Adrenal gland (tissue), 9 donors: ENCODE measurements at regions not wholly inside any gene's neighbourhood (a gene's known extent, or its start where the extent isn't known, plus 50 kb on each side); places are given as distances from the start of the nearest gene placed in this dataset.

Source experiments
- DNase-seq, 7 donors: peaks; one replicate each; pipeline ENCODE4 v3.0.0-alpha.2; 2019 to 2020
- H3K27ac ChIP-seq, 5 donors: fragments of 200-600 bp; sonication (generic) in 4 of 5; 1 replicate in 3 of 5; 2 replicates in 2 of 5; pipeline versions ENCODE4 v1.5.1 to v1.8.0; 2016 to 2020; ENCODE audit warnings: mild to moderate bottlenecking in 1 of 5
- H3K27me3 ChIP-seq: fragments of 200-600 bp; 2 replicates; pipeline ENCODE4 v1.8.0; 2021
- H3K36me3 ChIP-seq, 2 donors: fragments of 200-600 bp; replicated peaks in 1 of 2; 1 replicate in 1 of 2; 2 replicates in 1 of 2; pipeline versions ENCODE4 v1.5.1 to v1.8.0; 2018 to 2022
- H3K4me1 ChIP-seq, 2 donors: fragments of 200-600 bp; replicated peaks in 1 of 2; 1 replicate in 1 of 2; 2 replicates in 1 of 2; pipeline versions ENCODE4 v1.5.1 to v1.8.0; 2018 to 2021
- H3K4me3 ChIP-seq, 4 donors: fragments of 200-600 bp; sonication (generic) in 3 of 4; one replicate each; pipeline ENCODE4 v1.5.1; 2016 to 2018
- H3K9me3 ChIP-seq, 3 donors: fragments of 200-600 bp; sonication (generic) in 1 of 3; replicated peaks in 1 of 3; 1 replicate in 2 of 3; 2 replicates in 1 of 3; pipeline versions ENCODE4 v1.5.1 to v1.8.0; 2016 to 2021
- POLR2A ChIP-seq, 2 donors: fragments of 450-650 bp; IDR thresholded peaks; one replicate each; pipeline ENCODE4 v1.6.1; 2017; ENCODE audit warnings: antibody characterized with exemption in 2 of 2, mild to moderate bottlenecking in 2 of 2, moderate library complexity in 1 of 2
- WGBS, 4 donors: extraction: QIAGEN DNeasy Blood & Tissue Kit in 2 of 4; methylation state at CpG; one replicate each; pipeline versions ENCODE4 v1.1.5 to v1.1.7; 2013 to 2017; 5-methylcytosine and 5-hydroxymethylcytosine counted together
- intact Hi-C, 2 donors: fragments of 100-400 bp; cut with DNase I; formaldehyde crosslinking; loops; one replicate each; pipeline versions ENCODE4 v1.14.1 to v1.15.0; 2022 to 2023
- TF ChIP-seq, protein P1 (sequence below), 6 experiments: fragments of 450-650 bp in 4 of 6; fragments of 200-600 bp in 2 of 6; sonication (generic) in 1 of 6; IDR thresholded peaks; 1 replicate in 5 of 6; 2 replicates in 1 of 6; pipeline versions ENCODE4 v1.5.1 to v1.8.0; 2016 to 2021; ENCODE audit warnings: antibody characterized with exemption in 6 of 6, mild to moderate bottlenecking in 2 of 6, moderate library complexity in 1 of 6
- donor health status: healthy with polysubstance abuse.
- donor health status: Bipolar disorder and iron deficiency.
- donor health status: DM: yes; HTN: yes; CAD: no.
- donor health status: DM: no; HTN: no; CAD: no.
- donor health status: DM: no; HTN: no; CAD: no.

DNA sequence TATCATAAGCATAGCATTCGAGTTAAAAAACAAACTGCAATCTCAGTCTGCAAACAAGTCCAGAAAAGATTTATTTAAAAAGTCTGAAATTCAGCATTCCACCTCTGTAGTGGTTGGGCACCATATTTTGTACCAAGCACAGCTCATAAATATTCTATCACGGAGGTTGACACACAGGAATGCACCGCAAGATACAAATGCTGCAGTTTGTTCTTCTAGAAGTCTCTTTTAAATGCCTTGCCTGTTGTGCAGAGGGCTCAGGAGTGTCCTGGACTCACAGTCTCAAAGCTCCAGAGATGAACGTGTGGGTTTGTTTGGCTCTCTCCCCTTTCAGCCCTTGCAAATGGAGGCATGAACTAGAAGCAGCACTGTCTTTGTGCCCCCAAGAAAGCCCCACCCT lies 212.4 kb upstream of the USP24 start:
- no peaks in the 10 kb centered on the region for H3K27me3 ChIP-seq
- DNase-seq = no peak
- H3K27ac ChIP-seq = no peak overlapping the region
- no peaks in the 10 kb centered on the region for H3K36me3 ChIP-seq
- H3K9me3 ChIP-seq = no peaks in the 10 kb centered on the region
- peaks cover 0 to 7% of the 10 kb centered on the region in 2 donors for H3K4me1 ChIP-seq
- no peak for TF ChIP-seq POLR2A (IDR thresholded peaks at IDR 0.05)
- TF ChIP-seq, protein P1, sequence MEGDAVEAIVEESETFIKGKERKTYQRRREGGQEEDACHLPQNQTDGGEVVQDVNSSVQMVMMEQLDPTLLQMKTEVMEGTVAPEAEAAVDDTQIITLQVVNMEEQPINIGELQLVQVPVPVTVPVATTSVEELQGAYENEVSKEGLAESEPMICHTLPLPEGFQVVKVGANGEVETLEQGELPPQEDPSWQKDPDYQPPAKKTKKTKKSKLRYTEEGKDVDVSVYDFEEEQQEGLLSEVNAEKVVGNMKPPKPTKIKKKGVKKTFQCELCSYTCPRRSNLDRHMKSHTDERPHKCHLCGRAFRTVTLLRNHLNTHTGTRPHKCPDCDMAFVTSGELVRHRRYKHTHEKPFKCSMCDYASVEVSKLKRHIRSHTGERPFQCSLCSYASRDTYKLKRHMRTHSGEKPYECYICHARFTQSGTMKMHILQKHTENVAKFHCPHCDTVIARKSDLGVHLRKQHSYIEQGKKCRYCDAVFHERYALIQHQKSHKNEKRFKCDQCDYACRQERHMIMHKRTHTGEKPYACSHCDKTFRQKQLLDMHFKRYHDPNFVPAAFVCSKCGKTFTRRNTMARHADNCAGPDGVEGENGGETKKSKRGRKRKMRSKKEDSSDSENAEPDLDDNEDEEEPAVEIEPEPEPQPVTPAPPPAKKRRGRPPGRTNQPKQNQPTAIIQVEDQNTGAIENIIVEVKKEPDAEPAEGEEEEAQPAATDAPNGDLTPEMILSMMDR (IDR thresholded peaks at IDR 0.05) = no peak
- no peak overlapping the region for H3K4me3 ChIP-seq
- WGBS, 4 donors = 68 to 78% (median 75%) methylated on average over 4 of the region's 4 CpGs
- intact Hi-C loops = no loop called here

DNA sequence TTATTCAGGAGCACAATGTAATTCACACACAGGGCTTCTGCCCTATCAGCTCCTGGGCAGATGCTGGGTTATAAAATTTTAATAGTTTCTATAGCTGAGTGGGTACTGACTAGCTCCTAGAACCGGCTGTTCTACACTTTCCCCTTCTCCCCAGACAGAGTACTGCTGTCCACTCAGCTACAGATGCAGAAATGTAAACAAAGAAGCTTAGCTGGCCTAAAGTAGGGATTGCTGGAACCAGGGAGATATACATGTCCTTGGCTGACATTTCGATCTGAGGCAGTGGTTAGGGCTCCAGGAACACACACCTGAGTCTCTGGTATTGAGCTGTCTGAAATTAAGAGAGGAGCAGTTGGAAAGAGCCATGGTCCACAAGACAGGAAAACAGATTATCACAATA lies 211.5 kb upstream of the USP24 start:
- no peak for TF ChIP-seq POLR2A (IDR thresholded peaks at IDR 0.05)
- TF ChIP-seq, protein P1 (IDR thresholded peaks at IDR 0.05) = no peak
- DNase-seq = no peak
- intact Hi-C loops = no loop called here
- Histone ChIP-seq H3K9me3 (no peaks in the 10 kb centered on the region), H3K4me3 (no peak overlapping the region), H3K27ac (no peak overlapping the region), H3K27me3 (no peaks in the 10 kb centered on the region), H3K36me3 (no peaks in the 10 kb centered on the region), H3K4me1 (peaks cover 0 to 7% of the 10 kb centered on the region in 2 donors)
- WGBS, 4 donors = 75 to 84% (median 80%) methylated on average over 2 of the region's 2 CpGs

DNA sequence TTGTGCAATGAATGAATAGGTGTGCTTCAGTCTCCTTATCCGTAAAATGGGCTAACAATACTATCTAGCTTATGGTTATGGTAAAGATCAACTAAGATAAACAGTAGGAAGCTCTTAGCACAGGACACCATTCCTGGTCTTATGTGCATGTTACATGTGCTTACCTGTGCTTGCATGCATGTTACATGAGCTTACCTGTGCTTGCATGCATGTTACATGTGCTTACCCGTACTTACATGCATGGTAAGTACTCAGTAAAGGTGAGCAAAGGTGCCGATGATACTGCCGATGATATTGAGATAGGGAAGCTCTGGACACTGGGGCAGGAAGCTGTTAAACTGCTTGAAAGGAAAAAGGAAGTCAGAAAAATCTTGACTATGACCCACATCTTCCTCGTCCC lies 211.0 kb upstream of the USP24 start:
- no peak overlapping the region for H3K27ac ChIP-seq
- no peak for DNase-seq
- no peaks in the 10 kb centered on the region for H3K9me3 ChIP-seq
- no peaks in the 10 kb centered on the region for H3K36me3 ChIP-seq
- intact Hi-C loops = no loop called here
- no peak overlapping the region for H3K4me3 ChIP-seq
- peaks cover 0 to 7% of the 10 kb centered on the region in 2 donors for H3K4me1 ChIP-seq
- 68 to 79% (median 74%) methylated on average over 5 of the region's 5 CpGs for WGBS, 4 donors
- H3K27me3 ChIP-seq = no peaks in the 10 kb centered on the region
- no peak for TF ChIP-seq POLR2A (IDR thresholded peaks at IDR 0.05)
- TF ChIP-seq, protein P1 (IDR thresholded peaks at IDR 0.05) = no peak

DNA sequence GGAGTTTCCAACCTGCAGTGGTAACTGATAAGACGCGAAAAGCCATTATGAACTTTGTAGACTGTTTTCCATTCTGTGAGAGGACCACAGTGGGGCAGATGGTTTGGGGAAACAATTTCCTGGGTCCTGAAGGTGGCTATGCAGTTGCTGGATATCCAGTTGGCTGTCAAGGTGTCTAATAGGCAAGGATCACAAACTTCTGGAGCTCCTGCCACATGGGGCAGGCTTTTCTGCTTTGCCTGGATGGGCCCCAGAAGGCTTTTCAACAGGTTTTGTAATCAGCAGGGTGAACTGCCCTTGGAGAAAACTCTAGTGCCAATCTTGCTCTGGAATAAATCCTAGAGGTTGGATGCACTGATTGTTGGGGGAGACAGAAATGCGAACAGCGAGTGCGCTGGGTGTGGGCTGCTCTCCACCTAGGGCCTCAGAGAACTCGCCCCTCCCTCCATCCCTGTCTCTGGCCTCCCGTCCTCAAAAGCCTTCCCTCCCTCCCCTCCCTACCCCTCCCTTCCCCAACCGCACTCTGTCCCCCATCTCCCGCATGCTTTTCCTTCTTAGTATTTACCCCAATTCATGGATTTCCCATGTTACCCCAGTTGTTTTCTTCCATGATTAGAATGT lies 210.3 kb upstream of the USP24 start:
- intact Hi-C loops = no loop called here
- no peak for TF ChIP-seq POLR2A (IDR thresholded peaks at IDR 0.05)
- TF ChIP-seq, protein P1 (IDR thresholded peaks at IDR 0.05) = no peak
- WGBS, 4 donors = 92 to 96% (median 95%) methylated on average over 8 to 9 of the region's 9 CpGs
- Histone ChIP-seq H3K4me3 (no peak overlapping the region), H3K27ac (no peak overlapping the region), H3K27me3 (no peaks in the 10 kb centered on the region), H3K36me3 (no peaks in the 10 kb centered on the region), H3K4me1 (peaks cover 0 to 7% of the 10 kb centered on the region in 2 donors), H3K9me3 (no peaks in the 10 kb centered on the region)
- DNase-seq = no peak
